ENCODE measurements at regions not wholly inside any gene's neighbourhood (a gene's known extent, or its start where the extent isn't known, plus 50 kb on each side); places are given as distances from the start of the nearest gene placed in this dataset.
A peak's percentile ranks its signal among the peaks of the same experiment; 100 is the strongest.

DNA sequence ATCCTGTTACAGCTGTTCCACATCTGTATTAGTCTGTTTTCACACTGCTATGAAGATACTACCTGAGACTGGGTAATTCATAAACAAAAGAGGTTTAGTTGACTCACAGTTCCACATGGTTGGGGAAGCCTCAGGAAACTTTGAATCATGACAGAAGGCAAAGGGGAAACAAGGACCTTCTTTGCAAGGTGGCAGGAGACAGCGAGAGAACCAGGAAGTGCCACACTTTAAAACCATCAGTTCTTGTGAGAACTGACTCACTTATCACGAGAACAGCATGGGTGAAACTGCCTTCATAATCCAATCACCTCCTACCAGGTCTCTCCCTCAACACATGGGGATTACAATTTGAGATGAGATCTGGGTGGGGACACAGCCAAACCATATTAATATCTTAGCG lies 110.3 kb upstream of the TRABD2B start:
- no peaks in the 10 kb centered on the region for H3K79me2 ChIP-seq (ENCODE audit: insufficient read depth, low read length)
- no peak overlapping the region for H2AFZ ChIP-seq (ENCODE audit: insufficient read depth, low read depth, low read length, poor library complexity, severe bottlenecking)
- no peaks in the 10 kb centered on the region for H3K4me1 Mint-ChIP-seq
- no peaks in the 10 kb centered on the region for H3K36me3 Mint-ChIP-seq
- no peak overlapping the region for H3K27ac ChIP-seq (ENCODE audit: low read depth in 1 of 2, low read length in 2 of 2)
- H3K27ac Mint-ChIP-seq, result peak overlapping the region in 1 of 7 donors; percentile 20
- peak in 1 of 3 donors; percentile 33 for DNase-seq
- no peak overlapping the region for H3K4me2 ChIP-seq (replicated peaks; ENCODE audit: extremely low read depth, low read length, poor library complexity, severe bottlenecking)
- H3K4me3 ChIP-seq (replicated peaks in 1 of 3; ENCODE audit: low read depth in 2 of 3, low read length in 3 of 3), result no peak overlapping the region
- WGBS (ENCODE audit: insufficient coverage), result 29% methylated on average over 1 of the region's 3 CpGs
- H3K27me3 Mint-ChIP-seq (ENCODE audit: low read depth in 3 of 3), result peaks cover 6 to 11% (median 9%) of the 10 kb centered on the region in 3 donors
- no peaks in the 10 kb centered on the region for H3K9me3 Mint-ChIP-seq
- no peaks in the 10 kb centered on the region for H3K9me3 ChIP-seq (replicated peaks in 1 of 2; ENCODE audit: control insufficient read depth in 1 of 2, insufficient read depth in 1 of 2, low read length in 2 of 2)
- H3K9ac ChIP-seq (ENCODE audit: insufficient read depth, low read length, poor library complexity, severe bottlenecking), result no peak overlapping the region
- H3K27me3 ChIP-seq (ENCODE audit: control insufficient read depth in 2 of 2, insufficient read depth in 2 of 2, low read length in 2 of 2), result peaks cover 0 to 3% of the 10 kb centered on the region in 2 donors
- H3K4me3 Mint-ChIP-seq, result no peak overlapping the region
- intact Hi-C loops (cut with micrococcal nuclease), result loop anchor here (5.0 kb wide), 2 partner anchors 95 to 390 kb away; no protein-coding TSS in a partner anchor
- no peaks in the 10 kb centered on the region for H3K36me3 ChIP-seq (replicated peaks in 1 of 2; ENCODE audit: control insufficient read depth in 1 of 2, insufficient read depth in 2 of 2, low read length in 2 of 2)
- H3K4me1 ChIP-seq (ENCODE audit: control insufficient read depth in 1 of 2, insufficient read depth in 2 of 2, low read length in 2 of 2), result no peaks in the 10 kb centered on the region
- no peaks in the 10 kb centered on the region for H4K20me1 ChIP-seq (ENCODE audit: insufficient read depth, low read length)
- TF ChIP-seq, protein P1, sequence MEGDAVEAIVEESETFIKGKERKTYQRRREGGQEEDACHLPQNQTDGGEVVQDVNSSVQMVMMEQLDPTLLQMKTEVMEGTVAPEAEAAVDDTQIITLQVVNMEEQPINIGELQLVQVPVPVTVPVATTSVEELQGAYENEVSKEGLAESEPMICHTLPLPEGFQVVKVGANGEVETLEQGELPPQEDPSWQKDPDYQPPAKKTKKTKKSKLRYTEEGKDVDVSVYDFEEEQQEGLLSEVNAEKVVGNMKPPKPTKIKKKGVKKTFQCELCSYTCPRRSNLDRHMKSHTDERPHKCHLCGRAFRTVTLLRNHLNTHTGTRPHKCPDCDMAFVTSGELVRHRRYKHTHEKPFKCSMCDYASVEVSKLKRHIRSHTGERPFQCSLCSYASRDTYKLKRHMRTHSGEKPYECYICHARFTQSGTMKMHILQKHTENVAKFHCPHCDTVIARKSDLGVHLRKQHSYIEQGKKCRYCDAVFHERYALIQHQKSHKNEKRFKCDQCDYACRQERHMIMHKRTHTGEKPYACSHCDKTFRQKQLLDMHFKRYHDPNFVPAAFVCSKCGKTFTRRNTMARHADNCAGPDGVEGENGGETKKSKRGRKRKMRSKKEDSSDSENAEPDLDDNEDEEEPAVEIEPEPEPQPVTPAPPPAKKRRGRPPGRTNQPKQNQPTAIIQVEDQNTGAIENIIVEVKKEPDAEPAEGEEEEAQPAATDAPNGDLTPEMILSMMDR (IDR thresholded peaks at IDR 0.05), result no peak

DNA sequence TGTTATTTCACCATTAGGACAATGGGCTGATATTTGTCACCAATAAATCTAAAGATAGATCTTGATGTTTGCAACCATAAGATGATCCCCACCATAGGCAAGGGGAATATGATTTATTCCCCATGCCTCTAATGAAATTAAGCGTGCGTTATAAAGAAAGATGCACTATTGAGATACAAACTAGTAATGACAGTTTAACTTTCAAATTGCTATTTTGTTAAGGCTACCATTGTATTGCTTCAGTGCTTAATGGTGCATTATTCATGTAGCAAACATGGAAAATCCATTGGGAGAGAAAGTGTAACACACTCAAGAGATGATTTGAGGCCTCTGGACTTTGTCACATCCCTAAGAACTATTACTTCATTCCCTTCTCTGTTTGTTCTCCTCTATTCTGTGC lies 108.9 kb upstream of the TRABD2B start:
- Histone ChIP-seq H4K20me1 (ENCODE audit: insufficient read depth, low read length) (no peaks in the 10 kb centered on the region), H3K79me2 (ENCODE audit: insufficient read depth, low read length) (no peaks in the 10 kb centered on the region), H3K27ac (ENCODE audit: low read depth in 1 of 2, low read length in 2 of 2) (no peak overlapping the region), H3K4me2 (replicated peaks; ENCODE audit: extremely low read depth, low read length, poor library complexity, severe bottlenecking) (no peak overlapping the region), H3K4me3 (replicated peaks in 1 of 3; ENCODE audit: low read depth in 2 of 3, low read length in 3 of 3) (no peak overlapping the region), H3K27me3 (ENCODE audit: control insufficient read depth in 2 of 2, insufficient read depth in 2 of 2, low read length in 2 of 2) (no peaks in the 10 kb centered on the region), H3K36me3 (replicated peaks in 1 of 2; ENCODE audit: control insufficient read depth in 1 of 2, insufficient read depth in 2 of 2, low read length in 2 of 2) (no peaks in the 10 kb centered on the region), H3K4me1 (ENCODE audit: control insufficient read depth in 1 of 2, insufficient read depth in 2 of 2, low read length in 2 of 2) (no peaks in the 10 kb centered on the region), H3K9me3 (replicated peaks in 1 of 2; ENCODE audit: control insufficient read depth in 1 of 2, insufficient read depth in 1 of 2, low read length in 2 of 2) (no peaks in the 10 kb centered on the region), H3K9ac (ENCODE audit: insufficient read depth, low read length, poor library complexity, severe bottlenecking) (no peak overlapping the region), H2AFZ (ENCODE audit: insufficient read depth, low read depth, low read length, poor library complexity, severe bottlenecking) (no peak overlapping the region)
- Mint-ChIP-seq H3K4me3 (no peak overlapping the region), H3K27ac (no peak overlapping the region), H3K4me1 (no peaks in the 10 kb centered on the region), H3K9me3 (no peaks in the 10 kb centered on the region), H3K27me3 (ENCODE audit: low read depth in 3 of 3) (peaks cover 0 to 11% (median 2%) of the 10 kb centered on the region in 3 donors), H3K36me3 (no peaks in the 10 kb centered on the region)
- no peak for DNase-seq
- intact Hi-C loops (cut with micrococcal nuclease), result loop anchor here (5.0 kb wide), 2 partner anchors 96 to 391 kb away; no protein-coding TSS in a partner anchor
- no CpG with 5 or more reads among the region's 2 CpGs for WGBS (ENCODE audit: insufficient coverage)
- TF ChIP-seq, protein P1 (IDR thresholded peaks at IDR 0.05), result no peak

Data from CD14-positive monocyte (primary cell).